RWPE2 (cell line): ENCODE measurements at regions not wholly inside any gene's neighbourhood (a gene's known extent, or its start where the extent isn't known, plus 50 kb on each side); places are given as distances from the start of the nearest gene placed in this dataset.

Experiments used
- ATAC-seq: fragments of 200-7000 bp; cut with Tn5 transposase; 3 replicates; pipeline ENCODE4 v1.9.1; 2021; ENCODE audit warnings: low read depth
- DNase-seq: peaks from one replicate; pipeline ENCODE4 v3.0.0-alpha.2; 2020; ENCODE audit warnings: low spot score
- H3K27ac ChIP-seq: fragments of 450-650 bp; 2 replicates; pipeline ENCODE4 v1.5.1; 2017; ENCODE audit warnings: mild to moderate bottlenecking; ENCODE audit not compliant: poor library complexity, severe bottlenecking
- H3K27me3 ChIP-seq: fragments of 250-450 bp; sonication (Bioruptor Pico); 2 replicates; pipeline ENCODE4 v1.5.1; 2021; ENCODE audit warnings: mild to moderate bottlenecking, moderate library complexity; ENCODE audit not compliant: insufficient read depth, poor library complexity, severe bottlenecking
- H3K36me3 ChIP-seq: fragments of 250-450 bp; sonication (Bioruptor Pico); 2 replicates; pipeline ENCODE4 v1.5.1; 2020; ENCODE audit warnings: low read depth, mild to moderate bottlenecking, moderate library complexity
- H3K4me1 ChIP-seq: fragments of 250-450 bp; sonication (Bioruptor Pico); 2 replicates; pipeline ENCODE4 v1.5.1; 2021; ENCODE audit warnings: mild to moderate bottlenecking, moderate library complexity; ENCODE audit not compliant: insufficient read depth, poor library complexity, severe bottlenecking
- H3K4me3 ChIP-seq: fragments of 250-450 bp; sonication (Bioruptor Pico); 2 replicates; pipeline ENCODE4 v1.5.1; 2021; ENCODE audit warnings: mild to moderate bottlenecking, moderate library complexity; ENCODE audit not compliant: severe bottlenecking
- H3K9me3 ChIP-seq: fragments of 250-450 bp; sonication (Bioruptor Pico); 2 replicates; pipeline ENCODE4 v1.5.1; 2021; ENCODE audit warnings: mild to moderate bottlenecking, moderate library complexity; ENCODE audit not compliant: severe bottlenecking
- CTCF ChIP-seq: fragments of 450-650 bp; IDR thresholded peaks from one replicate; pipeline ENCODE4 v1.5.1; 2017; ENCODE audit warnings: mild to moderate bottlenecking, moderate library complexity; ENCODE audit not compliant: poor library complexity, severe bottlenecking

GRCh38 chr14:42269234-42269633 lies 662.6 kb downstream of the LRFN5 start:
- TF ChIP-seq CTCF, result no peak
- no peaks in the 10 kb centered on the region for H3K4me1 ChIP-seq
- peaks cover 28% of the 10 kb centered on the region for H3K27me3 ChIP-seq
- H3K4me3 ChIP-seq, result no peak overlapping the region
- H3K9me3 ChIP-seq, result no peaks in the 10 kb centered on the region
- no peaks in the 10 kb centered on the region for H3K36me3 ChIP-seq
- DNase-seq, result no peak
- ATAC-seq, result no peak
- H3K27ac ChIP-seq, result no peak overlapping the region

GRCh38 chr14:42248131-42248530 lies 641.5 kb downstream of the LRFN5 start:
- Histone ChIP-seq H3K9me3 (no peaks in the 10 kb centered on the region), H3K27me3 (no peaks in the 10 kb centered on the region), H3K4me1 (peaks cover 2% of the 10 kb centered on the region), H3K27ac (no peak overlapping the region), H3K4me3 (no peak overlapping the region), H3K36me3 (no peaks in the 10 kb centered on the region)
- no peak for TF ChIP-seq CTCF
- no peak for DNase-seq
- ATAC-seq, result no peak

- no peak overlapping the region for H3K4me3 ChIP-seq
- no peak for TF ChIP-seq CTCF
- H3K27me3 ChIP-seq, result peaks cover 7% of the 10 kb centered on the region
- no peaks in the 10 kb centered on the region for H3K36me3 ChIP-seq
- no peaks in the 10 kb centered on the region for H3K9me3 ChIP-seq
- ATAC-seq (no peak), DNase-seq (no peak)
- H3K27ac ChIP-seq, result no peak overlapping the region
- H3K4me1 ChIP-seq, result no peaks in the 10 kb centered on the region
Measured at GRCh38 chr14:42241101-42241500, 634.4 kb downstream of the LRFN5 start.

GRCh38 chr14:42229976-42230375 lies 623.3 kb downstream of the LRFN5 start:
- Histone ChIP-seq H3K4me3 (no peak overlapping the region), H3K4me1 (no peaks in the 10 kb centered on the region), H3K27me3 (peaks cover 14% of the 10 kb centered on the region), H3K36me3 (no peaks in the 10 kb centered on the region), H3K9me3 (no peaks in the 10 kb centered on the region), H3K27ac (no peak overlapping the region)
- no peak for ATAC-seq
- DNase-seq, result no peak
- TF ChIP-seq CTCF, result no peak

- no peak for ATAC-seq
- Histone ChIP-seq H3K9me3 (no peaks in the 10 kb centered on the region), H3K4me1 (no peaks in the 10 kb centered on the region), H3K27me3 (peaks cover 14% of the 10 kb centered on the region), H3K4me3 (no peak overlapping the region), H3K27ac (no peak overlapping the region), H3K36me3 (no peaks in the 10 kb centered on the region)
- DNase-seq, result no peak
- TF ChIP-seq CTCF, result no peak
Measured at GRCh38 chr14:42229294-42229693, 622.6 kb downstream of the LRFN5 start.
